LoVo (cell line): ENCODE measurements at regions not wholly inside any gene's neighbourhood (a gene's known extent, or its start where the extent isn't known, plus 50 kb on each side); places are given as distances from the start of the nearest gene placed in this dataset.
"Not testable (repeated sequence)": the region's sequence is repeated elsewhere in the genome, so short reads cannot be mapped to it uniquely, and the experiment has no call there.

Source experiments
- DNase-seq: peaks from one replicate; pipeline ENCODE4 v3.0.0-alpha.2; 2016; ENCODE audit warnings: low spot score

- no peak for DNase-seq
These were observed 426.0 kb upstream of the NR3C2 start for GRCh38 chr4:148868191-148868590.

GRCh38 chr4:148866666-148867065 is 424.5 kb upstream of the NR3C2 start:
- no peak for DNase-seq

GRCh38 chr4:148857973-148858534 is 415.8 kb upstream of the NR3C2 start:
- DNase-seq: no peak

GRCh38 chr4:148857239-148857972 is 415.2 kb upstream of the NR3C2 start:
- DNase-seq: no peak

GRCh38 chr4:148854203-148854602 is 412.0 kb upstream of the NR3C2 start:
- peak; percentile 28 for DNase-seq

GRCh38 chr4:148852092-148852699 is 410.0 kb upstream of the NR3C2 start:
- no peak for DNase-seq

- DNase-seq: peak; percentile 53
These were observed 408.2 kb upstream of the NR3C2 start for GRCh38 chr4:148850257-148850995.

- no peak for DNase-seq
These were observed 407.4 kb upstream of the NR3C2 start for GRCh38 chr4:148849581-148849980.

GRCh38 chr4:148847544-148848255 is 405.5 kb upstream of the NR3C2 start:
- DNase-seq: no peak

- DNase-seq: no peak
These were observed 403.4 kb upstream of the NR3C2 start for GRCh38 chr4:148845609-148846008.

- DNase-seq: no peak
These were observed 401.4 kb upstream of the NR3C2 start for GRCh38 chr4:148843625-148844024.

GRCh38 chr4:148842843-148843242 is 400.6 kb upstream of the NR3C2 start:
- DNase-seq: no peak

GRCh38 chr4:148837571-148837970 is 395.4 kb upstream of the NR3C2 start:
- DNase-seq: not testable (repeated sequence)

GRCh38 chr4:148834804-148835631 is 392.8 kb upstream of the NR3C2 start:
- DNase-seq: peak; percentile 19

- no peak for DNase-seq
These were observed 389.7 kb upstream of the NR3C2 start for GRCh38 chr4:148831945-148832344.

GRCh38 chr4:148828291-148828690 is 386.1 kb upstream of the NR3C2 start:
- no peak for DNase-seq

GRCh38 chr4:148827781-148828180 is 385.6 kb upstream of the NR3C2 start:
- DNase-seq: no peak

GRCh38 chr4:148823419-148823769 is 381.2 kb upstream of the NR3C2 start:
- DNase-seq: no peak

- no peak for DNase-seq
These were observed 380.6 kb upstream of the NR3C2 start for GRCh38 chr4:148822572-148823418.

GRCh38 chr4:148814030-148814429 is 371.8 kb upstream of the NR3C2 start:
- DNase-seq: no peak
